Activated CD4-positive, CD25-positive, alpha-beta regulatory T cell (primary cell): ENCODE measurements at regions not wholly inside any gene's neighbourhood (a gene's known extent, or its start where the extent isn't known, plus 50 kb on each side); places are given as distances from the start of the nearest gene placed in this dataset.
"Not testable (repeated sequence)": the region's sequence is repeated elsewhere in the genome, so short reads cannot be mapped to it uniquely, and the experiment has no call there.

Experiments used
- DNase-seq, 4 experiments: peaks; one replicate each; lab custom pipeline; 2025; lab: John Stamatoyannopoulos, UW

DNA sequence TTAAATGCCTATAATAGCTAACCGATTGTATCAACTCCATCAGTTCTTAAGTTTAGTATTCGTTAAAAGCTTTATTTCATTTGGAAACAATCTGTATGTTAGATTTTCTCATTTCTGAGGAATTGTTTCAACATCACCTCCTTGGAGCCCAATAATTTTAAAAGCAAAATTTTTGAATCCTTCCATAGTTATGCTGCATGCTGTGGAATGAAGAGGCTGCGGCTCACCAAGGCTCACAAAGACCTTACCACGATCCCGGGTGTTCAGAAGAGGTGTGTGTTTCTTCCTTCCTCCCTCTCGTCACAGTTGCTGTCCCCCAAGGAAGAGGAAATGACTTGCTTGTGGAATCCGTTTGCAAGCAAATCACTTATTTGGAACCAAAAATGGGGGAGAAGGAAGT is 143.8 kb downstream of the FGF1 start:
- no peak for DNase-seq

DNA sequence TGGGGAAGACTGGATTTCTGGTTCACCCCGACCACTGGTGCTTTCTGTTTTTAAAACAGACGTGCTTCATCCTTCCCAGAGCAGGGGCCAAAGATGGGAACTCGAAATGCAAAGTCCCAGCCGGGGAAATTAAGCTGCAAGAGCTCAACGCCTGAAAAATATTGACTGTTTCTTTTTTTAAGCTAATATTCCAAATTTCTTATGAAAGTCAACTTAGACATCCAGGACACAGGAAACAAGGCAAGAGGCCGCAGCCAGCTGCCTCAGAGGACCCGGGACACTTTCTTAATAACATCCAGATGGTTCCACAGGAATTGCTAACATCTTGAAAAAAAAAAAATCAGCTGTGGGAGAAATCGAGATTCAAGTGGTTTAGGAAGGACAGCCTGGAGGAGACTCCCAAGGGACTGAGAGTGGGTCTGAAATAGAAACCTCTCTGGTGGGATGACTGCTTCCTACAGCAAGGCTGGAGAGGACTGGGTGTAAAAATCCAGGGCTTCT is 144.9 kb downstream of the FGF1 start:
- no peak for DNase-seq

DNA sequence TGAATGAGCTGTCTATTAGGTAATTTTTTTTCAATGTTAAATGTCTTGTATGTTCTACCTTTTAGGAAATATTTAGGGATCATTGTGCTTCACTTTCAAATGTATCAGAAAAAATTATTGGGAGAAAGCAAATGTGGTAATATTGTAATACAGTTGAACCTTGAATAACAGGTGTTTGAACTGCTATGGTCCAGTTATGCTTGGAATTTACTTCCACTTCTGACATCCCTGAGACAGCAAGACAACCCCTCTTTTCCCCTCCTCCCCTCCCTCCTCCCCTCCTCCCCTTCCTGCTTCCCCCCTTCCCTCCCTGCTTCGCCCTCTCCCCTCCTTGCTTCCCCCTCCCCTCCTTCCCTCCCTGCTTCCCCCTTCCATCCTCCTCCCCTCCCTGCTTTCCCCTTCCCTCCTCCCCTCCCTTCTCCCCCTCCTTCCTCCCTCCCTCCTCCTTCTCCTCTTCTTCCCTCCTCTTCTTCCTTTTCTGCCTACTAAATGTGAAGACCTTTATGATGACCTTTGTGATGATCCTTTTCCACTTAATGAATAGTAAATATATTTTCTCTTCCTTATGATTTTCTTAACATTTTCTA is 146.6 kb downstream of the FGF1 start:
- no peak for DNase-seq

DNA sequence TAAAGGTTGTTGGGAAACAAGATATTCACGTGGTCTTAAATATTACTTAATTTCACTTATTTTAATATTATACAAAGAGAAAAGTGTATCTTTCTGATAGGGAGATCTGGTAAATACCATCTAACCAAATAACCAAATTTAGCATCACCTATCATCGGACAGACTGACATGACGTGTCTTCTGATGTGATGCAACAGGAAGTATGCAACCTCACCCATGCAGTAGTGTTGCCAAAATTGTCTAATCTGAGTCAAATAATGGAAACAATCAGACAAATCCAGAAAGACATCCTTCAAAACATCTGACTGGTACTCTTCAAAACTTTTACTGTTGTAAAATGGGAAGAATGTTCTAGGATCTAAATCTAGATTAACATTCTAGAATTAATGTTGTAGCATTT is 148.0 kb downstream of the FGF1 start:
- DNase-seq = no peak

GRCh38 chr5:142532781-142533176 is 153.1 kb downstream of the FGF1 start:
- DNase-seq = no peak

- DNase-seq = no peak
Measured at GRCh38 chr5:142531977-142532780, 153.7 kb downstream of the FGF1 start.

DNA sequence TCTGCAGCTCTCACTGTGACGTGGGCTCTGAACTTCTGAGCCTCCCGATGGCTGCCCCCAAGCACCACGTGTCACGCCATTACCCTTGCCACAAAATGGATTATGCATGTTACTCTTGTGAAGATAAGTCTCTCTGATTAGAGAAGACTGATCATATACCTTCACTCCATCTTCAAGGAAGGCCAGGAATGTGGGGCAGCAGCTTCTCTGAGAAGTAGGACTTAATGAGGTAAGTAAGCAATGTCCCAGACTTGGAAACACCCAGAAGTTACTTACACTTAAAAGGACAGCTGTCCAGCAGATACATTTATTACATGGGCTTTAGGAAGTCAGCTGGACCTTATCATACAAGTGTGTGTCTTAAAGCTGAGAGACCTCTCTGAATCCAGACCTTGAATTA is 155.0 kb downstream of the FGF1 start:
- DNase-seq = no peak

GRCh38 chr5:142529626-142530278 is 156.1 kb downstream of the FGF1 start:
- DNase-seq = no peak

GRCh38 chr5:142527664-142528295 is 158.1 kb downstream of the FGF1 start:
- no peak for DNase-seq

- no peak for DNase-seq
Measured at GRCh38 chr5:142527234-142527633, 158.7 kb downstream of the FGF1 start.

GRCh38 chr5:142522983-142523382 is 162.9 kb downstream of the FGF1 start:
- DNase-seq = no peak

GRCh38 chr5:142521706-142522105 is 164.2 kb downstream of the FGF1 start:
- no peak for DNase-seq

- DNase-seq = no peak
Measured at GRCh38 chr5:142520885-142521284, 165.0 kb downstream of the FGF1 start.

- DNase-seq = not testable (repeated sequence)
Measured at GRCh38 chr5:142519913-142520312, 166.0 kb downstream of the FGF1 start.

- no peak for DNase-seq
Measured at GRCh38 chr5:142517840-142518239, 168.1 kb downstream of the FGF1 start.

DNA sequence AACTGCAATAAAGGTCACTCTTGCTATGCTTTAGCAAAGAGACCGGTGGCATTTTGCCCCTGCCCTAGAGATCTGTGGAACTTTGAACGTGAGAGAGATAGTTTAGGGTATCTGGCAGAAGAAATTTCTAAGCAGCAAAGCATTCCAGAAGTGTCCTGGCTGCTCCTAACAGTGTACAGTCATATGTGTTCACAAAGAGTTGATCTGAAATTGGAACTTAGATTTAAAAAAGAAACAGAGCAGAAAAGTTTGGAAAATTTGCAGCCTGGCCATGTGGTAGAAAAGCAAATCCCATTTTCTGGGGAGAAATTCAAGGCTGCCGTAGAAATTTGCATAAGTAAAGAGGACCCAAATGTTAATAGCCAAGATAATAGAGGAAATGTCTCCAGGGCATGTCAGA is 169.2 kb downstream of the FGF1 start:
- no peak for DNase-seq

DNA sequence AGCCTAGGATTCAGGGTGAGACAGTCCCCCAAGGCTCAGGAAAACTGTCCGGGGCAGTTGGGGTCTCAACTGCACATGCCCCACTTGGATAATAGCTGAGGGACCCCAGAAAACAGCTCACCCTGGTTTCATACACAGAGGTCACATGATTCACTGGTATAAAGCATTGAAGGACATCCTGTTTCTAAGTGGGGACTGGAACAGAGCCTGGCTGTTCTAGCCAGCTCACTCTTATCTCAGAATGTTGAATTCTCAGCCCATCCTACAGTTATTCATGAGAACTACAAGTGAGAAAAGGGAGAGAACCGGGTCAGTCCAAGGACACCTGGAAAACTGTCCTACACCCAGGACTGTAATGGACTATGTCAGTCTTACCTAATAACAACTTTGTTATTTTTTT is 170.9 kb downstream of the FGF1 start:
- DNase-seq = no peak

DNA sequence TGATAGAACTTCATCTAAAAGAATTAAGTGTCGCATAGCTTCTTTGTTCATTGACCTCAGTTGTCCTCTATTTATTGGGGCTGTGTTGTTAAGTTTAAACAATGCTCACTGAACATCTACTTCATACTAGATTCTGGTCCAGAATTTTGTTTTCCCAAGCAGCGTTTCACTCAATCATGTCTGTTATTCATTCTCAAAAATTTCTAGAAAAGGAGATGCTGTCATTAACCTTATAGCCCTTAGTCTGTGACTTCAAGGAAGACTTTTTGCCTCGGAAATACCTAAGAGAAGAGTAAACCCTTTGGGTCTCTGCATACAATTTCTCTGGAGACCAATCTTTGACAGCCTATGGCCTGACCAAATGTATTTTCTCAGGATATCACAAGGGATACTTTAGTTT is 171.7 kb downstream of the FGF1 start:
- no peak for DNase-seq

DNA sequence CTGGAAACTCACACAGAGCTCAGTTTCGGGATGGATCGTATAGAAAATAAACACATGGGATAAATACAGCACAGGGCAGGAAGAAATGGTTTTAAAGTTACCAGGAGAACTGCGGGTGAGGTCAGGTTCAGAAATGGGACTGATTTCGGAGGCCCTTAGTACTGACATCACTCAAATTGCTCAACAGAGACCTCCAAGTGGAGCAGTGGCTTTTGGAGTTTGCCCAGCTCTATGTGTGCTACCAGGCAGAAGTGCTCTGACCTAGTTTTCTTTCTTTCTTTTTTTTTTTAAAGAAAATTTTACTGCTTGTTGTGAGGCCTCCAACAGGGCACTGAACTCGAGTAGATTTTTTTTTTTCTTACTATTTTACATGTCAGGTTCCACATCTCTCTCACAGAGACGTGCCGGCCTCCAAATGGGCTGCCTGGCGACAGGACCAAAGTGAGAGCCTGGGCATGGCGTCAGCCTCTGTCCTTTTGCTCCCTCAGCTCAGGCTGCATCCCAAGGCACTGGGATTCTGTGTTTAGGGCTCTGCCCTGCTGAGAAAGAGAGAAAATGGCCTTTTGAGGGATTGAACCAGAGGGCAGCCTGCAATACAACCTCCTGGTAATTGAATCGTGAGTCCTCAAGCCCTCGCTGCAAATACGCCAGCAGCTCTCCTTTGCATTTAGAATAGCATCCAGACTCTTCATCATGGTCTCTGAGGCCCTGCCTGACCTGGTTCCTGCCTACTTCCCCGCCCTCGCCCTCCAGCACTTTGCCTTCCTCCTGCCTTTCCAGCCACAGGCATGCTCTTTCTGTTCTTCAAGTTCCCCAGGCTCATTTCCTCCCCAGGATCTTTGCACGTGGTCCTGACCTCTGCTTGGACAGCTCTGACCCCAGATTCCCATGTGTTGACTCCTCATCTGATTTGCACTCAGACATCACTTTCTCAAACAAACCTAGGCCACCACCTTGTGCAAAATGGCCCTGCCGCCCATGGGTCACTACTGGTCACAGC is 173.5 kb downstream of the FGF1 start:
- DNase-seq = no peak

GRCh38 chr5:142511358-142511757 is 174.5 kb downstream of the FGF1 start:
- no peak for DNase-seq

- no peak for DNase-seq
Measured at GRCh38 chr5:142509026-142509425, 176.9 kb downstream of the FGF1 start.
